SK-N-DZ (cell line): ENCODE measurements at regions not wholly inside any gene's neighbourhood (a gene's known extent, or its start where the extent isn't known, plus 50 kb on each side); places are given as distances from the start of the nearest gene placed in this dataset.
"Not testable (repeated sequence)": the region's sequence is repeated elsewhere in the genome, so short reads cannot be mapped to it uniquely, and the experiment has no call there.

Experiments
- DNase-seq: peaks from one replicate; pipeline ENCODE4 v3.0.0-alpha.2; 2015; ENCODE audit warnings: low spot score

GRCh38 chr9:31364171-31364570 lies 1020.3 kb upstream of the ACO1 start:
- no peak for DNase-seq

GRCh38 chr9:31372799-31373587 lies 1011.5 kb upstream of the ACO1 start:
- DNase-seq: no peak

GRCh38 chr9:31377358-31377757 lies 1007.1 kb upstream of the ACO1 start:
- no peak for DNase-seq

- no peak for DNase-seq
Measured at GRCh38 chr9:31388660-31389059, 995.8 kb upstream of the ACO1 start.

GRCh38 chr9:31389075-31389474 lies 995.4 kb upstream of the ACO1 start:
- DNase-seq: no peak

DNA sequence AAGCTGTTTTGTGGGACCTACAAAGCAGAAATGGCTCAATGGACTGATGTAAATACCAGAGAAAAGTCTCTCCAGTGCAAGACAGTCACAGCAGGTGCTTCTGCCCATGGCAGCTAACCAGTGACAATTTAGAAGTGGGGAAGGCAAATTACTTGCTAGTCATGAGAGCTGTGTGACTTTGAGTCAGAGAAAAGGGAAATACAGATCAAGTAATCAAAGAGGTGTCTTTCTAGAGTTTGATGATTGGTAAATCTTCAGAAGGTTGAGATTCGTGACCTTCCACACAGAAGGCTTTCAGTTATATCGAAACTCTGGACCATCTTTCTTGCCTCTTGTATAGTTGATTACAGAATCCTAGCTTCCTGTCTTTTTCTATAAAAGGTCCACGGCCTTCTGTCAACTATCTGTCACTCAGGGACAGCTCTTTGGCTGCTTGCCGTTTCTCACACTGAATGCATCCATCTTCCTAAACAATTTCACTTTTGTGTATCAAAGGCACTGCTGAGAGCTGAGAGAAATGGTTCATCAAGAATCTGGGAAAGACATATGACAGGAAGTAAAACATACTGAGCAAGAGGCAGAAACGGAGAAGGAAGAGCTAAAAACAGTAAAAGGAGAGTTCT lies 993.9 kb upstream of the ACO1 start:
- DNase-seq: no peak

DNA sequence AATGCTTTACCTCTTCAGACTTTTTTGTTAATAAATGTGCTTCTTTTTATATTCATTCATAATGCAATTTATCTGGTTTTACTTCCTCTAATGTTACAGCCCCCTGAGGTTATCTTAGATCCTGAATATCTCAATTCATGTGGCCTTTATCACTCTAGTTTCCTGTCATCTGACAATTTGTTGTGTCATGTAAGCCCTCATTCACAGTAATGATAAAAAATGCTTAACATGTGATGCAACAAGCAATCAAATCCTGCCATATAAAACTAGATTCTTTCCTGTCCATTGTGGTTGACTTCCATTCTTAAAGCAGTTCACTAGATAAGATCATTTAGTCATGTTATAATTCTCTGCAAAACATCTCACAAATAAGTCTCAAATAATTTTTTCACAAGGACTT lies 991.2 kb upstream of the ACO1 start:
- no peak for DNase-seq

DNA sequence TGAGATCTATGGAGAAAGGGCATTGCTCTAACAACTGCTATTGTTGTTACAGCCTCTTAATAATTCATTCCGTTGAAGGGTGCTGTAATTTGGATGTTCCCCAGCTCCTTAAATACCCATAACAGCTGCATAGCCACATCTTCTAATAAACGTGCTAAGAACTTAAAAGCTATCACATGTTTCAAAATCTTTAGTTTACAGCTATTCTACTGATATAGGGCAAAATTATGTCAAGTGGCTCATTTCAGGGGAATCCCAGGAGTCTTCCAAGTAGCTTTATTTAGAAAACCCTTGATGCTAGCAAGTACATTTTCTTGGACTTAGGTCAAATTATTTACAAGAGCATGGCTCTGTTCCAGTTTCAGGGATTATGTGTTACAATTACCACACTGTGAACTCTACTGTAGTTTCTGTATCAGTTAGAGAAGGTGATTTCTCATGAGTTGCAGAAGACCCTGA lies 990.4 kb upstream of the ACO1 start:
- DNase-seq: no peak

- no peak for DNase-seq
Measured at GRCh38 chr9:31412081-31412480, 972.4 kb upstream of the ACO1 start.

DNA sequence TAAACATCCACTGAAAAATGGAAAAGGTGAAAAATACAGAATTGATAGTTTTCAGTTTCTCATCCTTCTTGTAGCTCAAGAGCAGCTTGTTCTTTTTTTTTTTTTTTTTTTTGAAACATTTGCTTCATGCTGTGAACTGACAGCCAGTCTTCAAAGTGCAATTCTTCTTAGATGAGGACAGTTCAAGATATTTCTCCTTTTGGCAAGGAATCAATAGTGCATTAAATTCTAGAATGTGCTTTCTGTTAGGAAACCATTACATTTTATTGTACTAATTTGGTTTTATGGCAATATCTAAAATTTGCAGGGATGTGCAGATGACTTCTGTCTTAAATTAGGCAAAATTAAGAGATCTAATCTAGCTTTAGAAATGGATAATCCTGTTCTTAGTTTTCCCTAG lies 969.3 kb upstream of the ACO1 start:
- no peak for DNase-seq

GRCh38 chr9:31418419-31418818 lies 966.0 kb upstream of the ACO1 start:
- no peak for DNase-seq

DNA sequence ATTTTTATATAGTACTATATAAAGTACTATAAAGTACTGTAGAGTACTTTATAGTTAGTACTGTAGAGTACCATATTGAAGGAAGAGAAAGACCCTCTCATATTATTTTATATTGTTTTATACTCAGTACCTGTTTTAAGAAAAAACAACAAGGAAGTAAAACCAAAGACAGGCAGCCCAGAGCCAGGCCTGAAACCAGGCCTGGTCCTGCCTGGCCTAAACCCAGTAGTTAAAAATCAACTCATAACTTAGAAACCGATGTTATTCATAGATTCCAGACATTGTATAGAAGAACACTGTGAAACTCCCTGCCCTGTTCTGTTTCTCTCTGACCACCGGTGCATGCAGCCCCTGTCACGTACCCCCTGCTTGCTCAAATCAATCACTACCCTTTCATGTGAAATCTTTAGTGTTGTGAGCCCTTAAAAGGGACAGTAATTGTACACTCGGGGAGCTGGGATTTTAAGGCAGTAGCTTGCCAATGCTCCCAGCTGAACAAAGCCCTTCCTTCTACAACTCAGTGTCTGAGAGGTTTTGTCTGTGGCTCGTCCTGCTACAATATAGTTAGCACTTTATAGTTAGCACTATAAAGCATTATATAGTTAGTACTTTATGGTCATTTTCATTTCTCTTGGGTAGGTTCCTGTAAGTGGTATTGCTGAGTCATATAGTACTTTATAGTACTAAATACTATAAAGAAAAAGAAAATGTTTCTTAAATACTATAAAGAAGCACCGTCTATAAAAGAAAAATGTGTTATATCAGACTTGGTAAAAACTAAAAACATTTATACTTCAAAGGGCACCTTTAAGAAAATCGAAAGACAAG lies 940.6 kb upstream of the ACO1 start:
- DNase-seq: not testable (repeated sequence)

DNA sequence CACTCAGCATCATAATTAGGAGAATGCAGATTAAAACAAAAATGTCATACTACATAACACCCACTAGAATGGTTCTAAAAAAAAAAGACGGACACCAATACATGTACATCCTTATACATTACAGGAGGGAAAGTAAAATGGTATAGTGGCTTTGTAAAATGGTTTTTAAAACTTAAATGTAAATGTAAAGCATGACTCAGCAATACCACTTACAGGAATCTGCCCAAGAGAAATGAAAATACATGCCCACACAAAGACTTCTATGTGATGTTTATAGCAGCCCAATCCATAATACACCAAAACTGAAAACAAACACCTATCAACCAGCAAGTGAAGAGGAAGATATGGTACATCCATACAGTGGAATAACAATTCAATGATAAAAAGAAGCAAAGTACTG lies 939.1 kb upstream of the ACO1 start:
- DNase-seq: no peak

DNA sequence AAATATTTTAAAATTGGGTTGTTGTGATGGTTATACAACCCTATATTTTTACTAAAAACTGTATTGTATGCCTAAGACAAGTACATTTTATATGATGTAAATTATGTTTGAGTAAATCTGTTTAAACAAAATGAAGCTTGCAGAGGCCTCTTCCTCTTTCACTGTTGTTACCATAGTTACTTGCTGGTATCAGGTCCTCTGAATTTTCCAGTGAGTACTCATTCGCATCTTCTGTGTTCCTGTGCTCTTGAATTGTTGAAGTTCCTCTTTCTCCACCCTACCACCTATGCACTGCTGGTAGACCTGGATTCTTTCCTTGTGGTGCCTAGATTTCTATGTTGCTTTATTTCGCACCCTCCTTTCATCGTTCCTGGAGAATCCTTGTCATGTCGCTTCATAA lies 938.5 kb upstream of the ACO1 start:
- DNase-seq: no peak

GRCh38 chr9:31467075-31467474 lies 917.4 kb upstream of the ACO1 start:
- no peak for DNase-seq

DNA sequence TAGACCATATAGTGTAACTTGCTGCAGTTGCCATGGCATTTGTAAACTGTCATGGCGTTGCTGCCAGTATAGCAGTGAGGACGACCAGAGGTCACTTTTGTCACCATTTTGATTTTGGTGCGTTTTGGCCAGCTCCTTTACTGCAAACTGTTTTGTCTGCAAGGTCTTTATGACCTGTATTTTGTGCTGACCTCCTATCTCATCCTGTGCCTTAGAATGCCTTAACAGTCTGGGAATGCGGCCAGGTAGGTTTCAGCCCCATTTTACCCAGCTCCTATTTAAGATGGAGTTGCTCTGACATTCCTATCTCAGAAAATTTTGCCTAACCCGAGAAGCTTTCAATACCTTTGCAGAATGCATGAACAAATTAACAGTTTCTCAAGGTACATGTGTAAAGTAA lies 914.4 kb upstream of the ACO1 start:
- no peak for DNase-seq

GRCh38 chr9:31471010-31471409 lies 913.4 kb upstream of the ACO1 start:
- DNase-seq: no peak

GRCh38 chr9:31486630-31487029 lies 897.8 kb upstream of the ACO1 start:
- DNase-seq: no peak

GRCh38 chr9:31490551-31491106 lies 893.8 kb upstream of the ACO1 start:
- DNase-seq: no peak

DNA sequence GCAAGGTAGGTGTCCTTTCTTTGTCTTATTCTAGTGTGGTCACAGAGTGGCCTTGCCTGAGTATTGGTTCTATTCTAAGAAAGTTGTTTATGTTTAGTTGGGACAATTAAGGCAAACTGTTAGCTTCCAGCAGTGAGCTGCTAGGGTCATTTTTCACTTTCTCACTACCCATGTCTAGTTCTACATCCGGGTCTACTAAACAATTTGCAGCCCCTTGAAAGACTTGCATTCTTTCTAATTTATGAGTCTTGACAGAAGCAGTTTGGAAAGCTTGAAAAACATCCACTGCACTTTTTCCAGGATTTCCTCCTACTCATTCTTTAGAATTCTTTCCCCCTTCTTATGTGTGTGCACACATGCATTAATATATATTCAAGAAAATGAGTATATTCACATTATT lies 892.2 kb upstream of the ACO1 start:
- no peak for DNase-seq

- no peak for DNase-seq
Measured at GRCh38 chr9:31500422-31500821, 884.0 kb upstream of the ACO1 start.

- no peak for DNase-seq
Measured at GRCh38 chr9:31519011-31519410, 865.4 kb upstream of the ACO1 start.
